ENCODE measurements at regions not wholly inside any gene's neighbourhood (a gene's known extent, or its start where the extent isn't known, plus 50 kb on each side); places are given as distances from the start of the nearest gene placed in this dataset.

DNA sequence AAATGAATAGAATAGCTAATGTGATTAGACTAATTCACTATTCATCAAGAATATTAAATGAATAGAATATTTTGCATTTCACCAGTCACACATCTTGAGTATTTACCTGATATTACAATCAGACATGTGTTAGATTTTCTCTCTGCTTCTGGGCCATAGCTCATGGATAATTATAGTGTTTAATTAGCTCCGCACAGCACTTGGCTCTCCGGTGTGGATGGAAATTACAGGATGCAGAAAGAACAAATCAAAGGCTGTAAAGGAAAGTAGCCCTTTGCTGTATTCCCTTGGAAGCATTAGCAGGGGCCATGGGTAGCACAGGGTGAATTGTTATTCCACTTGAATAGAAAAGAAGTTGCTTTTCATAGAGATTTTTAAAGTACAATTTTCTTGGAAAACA is 320.3 kb upstream of the SORL1-AS1 start:
- Histone ChIP-seq H3K27ac (no peak overlapping the region), H3K36me3 (replicated peaks in 1 of 2) (no peaks in the 10 kb centered on the region), H3K9me3 (replicated peaks in 1 of 3) (no peaks in the 10 kb centered on the region), H3K4me1 (replicated peaks in 1 of 2) (no peaks in the 10 kb centered on the region), H3K27me3 (no peaks in the 10 kb centered on the region), H3K4me3 (no peak overlapping the region)
- 88 to 92% (median 90%) methylated on average over 2 of the region's 2 CpGs for WGBS, 4 donors
- DNase-seq, result no peak
- intact Hi-C loops (cut with DNase I), result no loop called here
- TF ChIP-seq POLR2A (IDR thresholded peaks at IDR 0.05), result no peak
- TF ChIP-seq, protein P1, sequence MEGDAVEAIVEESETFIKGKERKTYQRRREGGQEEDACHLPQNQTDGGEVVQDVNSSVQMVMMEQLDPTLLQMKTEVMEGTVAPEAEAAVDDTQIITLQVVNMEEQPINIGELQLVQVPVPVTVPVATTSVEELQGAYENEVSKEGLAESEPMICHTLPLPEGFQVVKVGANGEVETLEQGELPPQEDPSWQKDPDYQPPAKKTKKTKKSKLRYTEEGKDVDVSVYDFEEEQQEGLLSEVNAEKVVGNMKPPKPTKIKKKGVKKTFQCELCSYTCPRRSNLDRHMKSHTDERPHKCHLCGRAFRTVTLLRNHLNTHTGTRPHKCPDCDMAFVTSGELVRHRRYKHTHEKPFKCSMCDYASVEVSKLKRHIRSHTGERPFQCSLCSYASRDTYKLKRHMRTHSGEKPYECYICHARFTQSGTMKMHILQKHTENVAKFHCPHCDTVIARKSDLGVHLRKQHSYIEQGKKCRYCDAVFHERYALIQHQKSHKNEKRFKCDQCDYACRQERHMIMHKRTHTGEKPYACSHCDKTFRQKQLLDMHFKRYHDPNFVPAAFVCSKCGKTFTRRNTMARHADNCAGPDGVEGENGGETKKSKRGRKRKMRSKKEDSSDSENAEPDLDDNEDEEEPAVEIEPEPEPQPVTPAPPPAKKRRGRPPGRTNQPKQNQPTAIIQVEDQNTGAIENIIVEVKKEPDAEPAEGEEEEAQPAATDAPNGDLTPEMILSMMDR (IDR thresholded peaks at IDR 0.05), result no peak

DNA sequence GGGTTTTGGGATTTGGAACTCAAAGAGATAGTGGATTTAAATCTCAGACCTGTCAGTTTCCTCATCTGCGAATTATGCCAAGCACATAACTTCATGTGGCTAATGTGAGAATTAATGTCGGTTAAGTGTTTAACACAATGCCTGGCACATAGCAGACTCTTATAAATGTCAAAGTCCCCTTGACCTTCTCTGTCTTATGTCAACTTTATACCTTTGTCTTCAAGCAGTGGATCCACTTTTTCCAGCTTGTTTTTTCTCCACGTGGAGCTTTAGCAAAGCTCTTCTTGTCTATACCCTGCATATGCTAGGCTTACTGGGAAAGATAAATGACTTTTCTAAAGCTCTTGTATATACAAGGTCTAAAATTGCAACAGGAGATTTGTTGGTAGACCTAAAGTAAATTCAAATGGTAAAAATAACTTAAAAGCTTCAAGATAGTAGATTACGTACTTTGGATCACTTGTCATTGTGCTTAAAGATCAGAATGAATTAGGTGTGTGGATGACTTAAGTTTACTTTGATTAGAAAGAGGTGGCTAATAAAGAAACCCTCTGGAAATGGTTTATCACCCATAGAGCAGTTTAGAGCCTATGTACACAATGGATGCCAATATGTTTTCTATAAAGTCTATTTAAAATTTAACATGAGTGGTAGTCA is 318.3 kb upstream of the SORL1-AS1 start:
- WGBS, 4 donors, result 80 to 85% (median 81%) methylated on average over 4 of the region's 4 CpGs
- no peaks in the 10 kb centered on the region for H3K4me1 ChIP-seq (replicated peaks in 1 of 2)
- no peak overlapping the region for H3K27ac ChIP-seq
- intact Hi-C loops (cut with DNase I), result no loop called here
- TF ChIP-seq, protein P1 (IDR thresholded peaks at IDR 0.05), result no peak
- no peak for TF ChIP-seq POLR2A (IDR thresholded peaks at IDR 0.05)
- H3K27me3 ChIP-seq, result no peaks in the 10 kb centered on the region
- no peaks in the 10 kb centered on the region for H3K9me3 ChIP-seq (replicated peaks in 1 of 3)
- no peak overlapping the region for H3K4me3 ChIP-seq
- no peaks in the 10 kb centered on the region for H3K36me3 ChIP-seq (replicated peaks in 1 of 2)
- DNase-seq, result no peak

DNA sequence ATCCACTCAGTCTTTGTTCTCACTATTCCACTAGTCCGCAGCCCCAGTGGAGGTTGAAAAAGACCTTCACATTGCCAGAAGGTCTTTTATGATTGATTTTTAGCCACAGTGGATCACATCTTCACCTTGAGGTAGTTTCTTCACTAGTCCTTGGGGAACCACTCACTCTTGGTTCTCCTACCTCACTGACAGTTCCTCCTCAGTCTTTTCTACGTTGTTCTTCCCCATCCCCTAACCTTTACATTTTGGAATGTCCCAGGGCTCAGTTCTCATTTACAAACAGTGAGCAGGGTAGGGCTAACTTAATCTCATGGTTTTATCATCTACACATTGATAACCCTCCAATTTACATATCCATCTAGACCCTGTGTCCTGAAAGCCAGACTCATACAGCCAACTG is 316.4 kb upstream of the SORL1-AS1 start:
- H3K36me3 ChIP-seq (replicated peaks in 1 of 2), result no peaks in the 10 kb centered on the region
- H3K27me3 ChIP-seq, result no peaks in the 10 kb centered on the region
- TF ChIP-seq POLR2A (IDR thresholded peaks at IDR 0.05), result no peak
- TF ChIP-seq, protein P1 (IDR thresholded peaks at IDR 0.05), result no peak
- DNase-seq, result no peak
- WGBS, 4 donors, result 82 to 95% (median 90%) methylated on average over 2 of the region's 2 CpGs
- H3K4me3 ChIP-seq, result no peak overlapping the region
- H3K27ac ChIP-seq, result no peak overlapping the region
- no peaks in the 10 kb centered on the region for H3K9me3 ChIP-seq (replicated peaks in 1 of 3)
- no peaks in the 10 kb centered on the region for H3K4me1 ChIP-seq (replicated peaks in 1 of 2)
- intact Hi-C loops (cut with DNase I), result no loop called here

DNA sequence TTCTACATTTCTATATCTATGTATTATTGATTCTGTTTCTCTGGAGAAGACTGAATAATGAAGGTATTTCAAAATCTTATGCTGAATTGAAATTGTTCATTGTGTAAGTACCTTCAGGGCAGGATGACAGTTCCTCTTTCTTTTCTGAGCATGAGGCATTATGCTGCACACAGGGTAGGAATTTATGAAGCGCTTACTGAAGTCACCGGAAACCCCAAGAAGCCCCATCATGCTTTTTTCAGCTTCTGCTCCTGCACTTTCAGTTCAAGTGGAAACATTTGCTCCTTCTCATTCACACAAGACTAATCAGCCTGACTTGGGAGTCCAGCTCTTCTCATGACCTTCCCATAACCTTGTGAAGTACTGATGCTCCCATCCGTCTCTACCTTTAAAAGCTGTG is 314.7 kb upstream of the SORL1-AS1 start:
- no peak overlapping the region for H3K4me3 ChIP-seq
- no peaks in the 10 kb centered on the region for H3K4me1 ChIP-seq (replicated peaks in 1 of 2)
- H3K9me3 ChIP-seq (replicated peaks in 1 of 3), result no peaks in the 10 kb centered on the region
- DNase-seq, result peak in 2 of 7 donors; percentile 11 to 16
- H3K27ac ChIP-seq, result no peak overlapping the region
- 76 to 79% (median 78%) methylated on average over 3 of the region's 3 CpGs for WGBS, 4 donors
- TF ChIP-seq POLR2A (IDR thresholded peaks at IDR 0.05), result no peak
- TF ChIP-seq, protein P1 (IDR thresholded peaks at IDR 0.05), result no peak
- intact Hi-C loops (cut with DNase I), result no loop called here
- no peaks in the 10 kb centered on the region for H3K36me3 ChIP-seq (replicated peaks in 1 of 2)
- H3K27me3 ChIP-seq, result no peaks in the 10 kb centered on the region

Measured in adrenal gland (tissue), 9 donors.